GM23338 (cell line): ENCODE measurements at regions not wholly inside any gene's neighbourhood (a gene's known extent, or its start where the extent isn't known, plus 50 kb on each side); places are given as distances from the start of the nearest gene placed in this dataset.

ENCODE experiments used
- CTCF ChIP-seq, 2 experiments: fragments of 200-600 bp in 1 of 2; sonication (generic) in 1 of 2; conservative IDR thresholded peaks; 2 replicates each; pipeline versions ENCODE4 v1.5.1 to v1.6.1; 2016 to 2017; ENCODE audit warnings: antibody characterized with exemption in 2 of 2, low read depth in 2 of 2, mild to moderate bottlenecking in 2 of 2, moderate library complexity in 1 of 2
- EZH2 ChIP-seq: fragments of 200-600 bp; sonication (generic); IDR thresholded peaks from one replicate; pipeline ENCODE4 v1.8.0; 2017; ENCODE audit warnings: antibody characterized with exemption, mild to moderate bottlenecking, low read depth; ENCODE audit not compliant: unreplicated experiment
- EZH2phosphoT487 ChIP-seq: fragments of 200-600 bp; sonication (generic); IDR thresholded peaks from one replicate; pipeline ENCODE4 v1.8.1; 2018; ENCODE audit warnings: antibody characterized with exemption; ENCODE audit not compliant: unreplicated experiment
- NANOG ChIP-seq: IDR thresholded peaks from 2 replicates; pipeline ENCODE4 v1.6.1; 2016; ENCODE audit warnings: antibody characterized with exemption, borderline replicate concordance
- POLR2AphosphoS5 ChIP-seq: IDR thresholded peaks from 2 replicates; pipeline ENCODE4 v1.6.1; 2016; ENCODE audit warnings: antibody characterized with exemption, low read depth
- REST ChIP-seq: IDR thresholded peaks from one replicate; pipeline ENCODE4 v1.6.1; 2018; ENCODE audit warnings: antibody characterized with exemption; ENCODE audit not compliant: unreplicated experiment
- STAT1 ChIP-seq: IDR thresholded peaks from one replicate; pipeline ENCODE4 v1.6.1; 2016; ENCODE audit warnings: antibody characterized with exemption; ENCODE audit not compliant: unreplicated experiment
- ZNF114 ChIP-seq: fragments of 250-450 bp; sonication (Bioruptor Pico); IDR thresholded peaks from 2 replicates; pipeline ENCODE4 v1.5.0; 2020; ENCODE audit warnings: mild to moderate bottlenecking, moderate library complexity

- TF ChIP-seq CTCF (conservative IDR thresholded peaks at IDR 0.05; ENCODE audit: low read depth in 2 of 2) = no peak
- TF ChIP-seq POLR2AphosphoS5 = no peak
- TF ChIP-seq NANOG = no peak
- no peak for TF ChIP-seq EZH2phosphoT487
- TF ChIP-seq EZH2 = no peak
- no peak for TF ChIP-seq REST
- TF ChIP-seq ZNF114 = no peak
- TF ChIP-seq STAT1 = no peak
These were observed 149.8 kb upstream of the EOLA2 start for GRCh38 chrX:150088042-150088441.
